MM.1S (cell line): ENCODE measurements at regions not wholly inside any gene's neighbourhood (a gene's known extent, or its start where the extent isn't known, plus 50 kb on each side); places are given as distances from the start of the nearest gene placed in this dataset.

ENCODE experiments used
- EZH2 ChIP-seq: fragments of 300-600 bp; sonication (generic); optimal IDR thresholded peaks from 2 replicates; pipeline ENCODE3; 2017; ENCODE audit warnings: low read depth, mild to moderate bottlenecking, antibody characterized with exemption, low read length, mixed read lengths
- EZH2phosphoT487 ChIP-seq: fragments of 300-600 bp; sonication (generic); IDR thresholded peaks from 2 replicates; pipeline ENCODE4 v1.6.1; 2018; ENCODE audit warnings: antibody characterized with exemption, low read length
- TF ChIP-seq, protein P1 (sequence below): fragments of 300-600 bp; sonication (generic); IDR thresholded peaks from 2 replicates; pipeline ENCODE4 v1.5.1; 2016; ENCODE audit warnings: antibody characterized with exemption, low read length, mixed read lengths

DNA sequence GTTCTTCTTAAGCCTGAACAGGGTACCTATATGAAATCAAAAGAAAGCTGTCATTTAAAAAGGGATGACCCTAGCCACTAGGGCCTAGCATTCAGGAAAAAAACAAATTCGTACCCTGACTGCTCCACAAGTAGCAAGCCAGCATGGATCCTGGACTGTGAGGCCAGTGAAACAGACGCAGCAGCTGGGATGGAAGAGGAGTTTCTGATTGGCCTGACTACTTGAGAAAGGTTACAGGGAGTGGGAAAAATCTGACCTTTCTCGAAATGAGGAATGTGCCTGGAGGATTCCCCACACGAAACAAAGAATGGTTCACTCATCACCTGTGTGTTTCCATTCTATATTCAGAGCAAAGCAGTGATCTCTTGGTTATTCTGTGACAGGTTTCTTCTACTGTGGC lies 87.6 kb upstream of the JADE1 start:
- TF ChIP-seq, protein P1, sequence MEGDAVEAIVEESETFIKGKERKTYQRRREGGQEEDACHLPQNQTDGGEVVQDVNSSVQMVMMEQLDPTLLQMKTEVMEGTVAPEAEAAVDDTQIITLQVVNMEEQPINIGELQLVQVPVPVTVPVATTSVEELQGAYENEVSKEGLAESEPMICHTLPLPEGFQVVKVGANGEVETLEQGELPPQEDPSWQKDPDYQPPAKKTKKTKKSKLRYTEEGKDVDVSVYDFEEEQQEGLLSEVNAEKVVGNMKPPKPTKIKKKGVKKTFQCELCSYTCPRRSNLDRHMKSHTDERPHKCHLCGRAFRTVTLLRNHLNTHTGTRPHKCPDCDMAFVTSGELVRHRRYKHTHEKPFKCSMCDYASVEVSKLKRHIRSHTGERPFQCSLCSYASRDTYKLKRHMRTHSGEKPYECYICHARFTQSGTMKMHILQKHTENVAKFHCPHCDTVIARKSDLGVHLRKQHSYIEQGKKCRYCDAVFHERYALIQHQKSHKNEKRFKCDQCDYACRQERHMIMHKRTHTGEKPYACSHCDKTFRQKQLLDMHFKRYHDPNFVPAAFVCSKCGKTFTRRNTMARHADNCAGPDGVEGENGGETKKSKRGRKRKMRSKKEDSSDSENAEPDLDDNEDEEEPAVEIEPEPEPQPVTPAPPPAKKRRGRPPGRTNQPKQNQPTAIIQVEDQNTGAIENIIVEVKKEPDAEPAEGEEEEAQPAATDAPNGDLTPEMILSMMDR, result no peak
- TF ChIP-seq EZH2 (no peak), EZH2phosphoT487 (no peak)
